Ishikawa (cell line): ENCODE measurements at regions not wholly inside any gene's neighbourhood (a gene's known extent, or its start where the extent isn't known, plus 50 kb on each side); places are given as distances from the start of the nearest gene placed in this dataset.

Experiments used
- CEBPB ChIP-seq: IDR thresholded peaks from 2 replicates; pipeline ENCODE4 v1.6.1; 2012
- CREB1 ChIP-seq: IDR thresholded peaks from 2 replicates; pipeline ENCODE4 v1.6.1; 2012; ENCODE audit warnings: low read depth
- EGR1 ChIP-seq: IDR thresholded peaks from 2 replicates; pipeline ENCODE4 v1.6.1; 2012
- TAF1 ChIP-seq: IDR thresholded peaks from 2 replicates; pipeline ENCODE4 v1.6.1; 2012; ENCODE audit warnings: low read depth, mild to moderate bottlenecking
- TCF12 ChIP-seq: IDR thresholded peaks from 2 replicates; pipeline ENCODE4 v1.6.1; 2012; ENCODE audit warnings: low read depth

DNA sequence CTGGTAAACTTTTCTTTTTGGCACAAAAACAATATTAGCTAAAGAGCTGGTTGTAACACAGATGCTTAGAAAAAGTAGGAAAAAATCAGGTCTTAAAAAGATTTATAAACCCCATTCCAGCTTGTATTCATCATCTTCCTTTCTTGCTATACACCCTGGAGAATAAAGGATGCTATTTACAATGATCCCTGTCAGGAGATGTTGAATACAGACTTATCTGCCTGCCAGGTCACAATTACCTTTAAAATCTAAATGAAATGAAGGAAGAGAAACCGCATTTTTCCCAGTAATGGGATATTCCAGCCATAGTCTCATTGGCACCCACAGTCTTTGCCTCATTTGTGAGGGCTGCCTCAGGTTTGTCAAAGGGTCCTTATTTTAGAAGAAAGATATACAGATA, 394.1 kb upstream of the WWC1 start:
- TF ChIP-seq EGR1 (no peak), TAF1 (no peak), CEBPB (no peak), CREB1 (no peak), TCF12 (no peak)
